ENCODE measurements at regions not wholly inside any gene's neighbourhood (a gene's known extent, or its start where the extent isn't known, plus 50 kb on each side); places are given as distances from the start of the nearest gene placed in this dataset.
"Not testable (repeated sequence)": the region's sequence is repeated elsewhere in the genome, so short reads cannot be mapped to it uniquely, and the experiment has no call there.

DNA sequence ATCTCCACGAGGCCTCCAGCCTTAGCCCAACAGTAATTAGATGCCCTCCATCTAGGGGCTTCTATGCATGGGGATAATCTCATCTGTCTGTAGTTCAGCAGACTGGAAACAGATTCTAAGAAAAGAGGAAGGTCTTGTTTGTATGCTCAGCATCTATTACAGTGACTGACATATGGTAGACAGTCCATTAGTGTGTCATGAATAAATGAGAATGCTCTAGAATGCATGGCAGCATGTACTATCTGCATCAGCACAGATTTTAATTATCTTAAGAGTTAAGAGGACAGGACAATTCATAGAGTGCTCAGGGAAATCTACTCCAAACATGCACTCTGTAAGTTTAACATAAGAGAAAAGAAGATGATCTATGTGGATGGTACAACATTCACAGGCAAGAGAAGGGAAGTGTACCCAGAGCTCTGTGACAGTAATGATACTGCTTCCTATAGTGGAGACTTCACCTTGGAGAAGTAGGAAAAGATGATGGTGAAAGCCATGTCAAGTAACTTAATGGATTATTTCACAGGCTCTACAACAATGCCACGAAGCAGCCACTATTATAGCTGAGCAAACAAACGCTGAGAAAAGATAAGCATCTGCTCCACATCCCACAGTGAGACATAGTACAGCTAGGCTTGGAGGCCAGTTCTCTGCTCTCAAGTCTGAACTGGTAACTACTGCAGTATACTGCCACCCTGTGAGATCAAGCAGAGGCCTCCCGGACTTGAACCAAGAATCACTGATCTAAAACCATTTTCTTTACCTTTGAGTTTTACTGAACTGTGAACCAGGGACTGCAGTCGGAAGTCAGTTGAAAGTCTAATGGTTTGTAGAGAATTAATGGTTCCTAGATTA is 309.2 kb upstream of the SPTLC3 start:
- DNase-seq, result no peak

DNA sequence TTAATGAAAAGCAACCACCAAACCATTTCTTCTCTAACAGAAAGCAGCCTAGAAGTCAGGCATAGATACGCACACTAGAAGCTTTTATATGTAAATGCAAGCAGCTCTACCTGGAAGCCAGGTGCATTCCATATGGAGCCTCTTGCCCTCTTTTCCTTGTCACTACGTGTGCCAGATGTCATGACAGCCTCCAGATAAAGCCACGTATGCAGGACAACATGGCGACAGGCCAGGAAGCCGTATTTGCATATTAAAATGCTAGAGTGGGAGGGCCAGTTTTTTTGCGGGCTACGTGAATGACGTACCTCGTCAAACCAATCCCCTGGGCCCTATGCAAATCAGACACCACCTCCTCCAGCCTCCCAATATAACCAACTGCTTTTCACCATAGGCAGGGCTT is 308.1 kb upstream of the SPTLC3 start:
- no peak for DNase-seq

DNA sequence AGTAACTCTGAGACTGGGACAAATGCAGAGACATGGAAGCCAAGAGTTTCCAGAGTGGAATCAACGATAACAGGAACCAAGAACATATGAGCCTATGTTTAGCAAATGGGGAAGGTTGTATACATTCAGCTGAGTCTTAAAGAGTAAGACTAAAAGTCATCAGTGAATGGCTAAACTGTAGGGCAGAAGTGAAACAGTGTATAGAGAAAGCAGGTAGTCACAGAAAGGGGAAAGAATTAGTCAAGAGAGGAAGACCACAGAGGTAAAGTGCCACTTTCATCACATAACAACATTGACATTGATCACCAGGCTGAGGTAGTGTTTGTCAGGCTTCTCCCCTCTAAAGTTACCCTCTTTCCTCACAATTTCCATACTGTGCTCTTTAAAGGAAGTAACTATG is 306.5 kb upstream of the SPTLC3 start:
- DNase-seq, result no peak

DNA sequence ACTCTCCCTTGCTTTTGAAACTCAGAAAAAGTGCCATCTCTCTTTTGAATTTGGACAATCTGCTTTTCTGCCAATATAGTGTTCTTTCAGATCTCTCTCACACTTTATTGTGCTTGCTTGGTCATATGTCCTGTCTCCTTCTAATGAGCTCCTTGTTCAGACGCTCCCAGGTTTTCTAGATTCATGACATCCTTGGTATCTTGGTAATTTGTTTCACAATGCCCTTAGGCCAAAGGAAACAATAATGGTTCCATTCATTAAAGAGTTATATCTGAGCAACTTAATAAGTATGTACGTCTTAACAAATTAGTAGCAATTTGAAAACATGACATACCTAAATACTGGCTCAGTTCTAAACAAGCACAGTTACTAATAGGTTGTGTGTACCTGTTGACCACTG is 293.4 kb upstream of the SPTLC3 start:
- no peak for DNase-seq

DNA sequence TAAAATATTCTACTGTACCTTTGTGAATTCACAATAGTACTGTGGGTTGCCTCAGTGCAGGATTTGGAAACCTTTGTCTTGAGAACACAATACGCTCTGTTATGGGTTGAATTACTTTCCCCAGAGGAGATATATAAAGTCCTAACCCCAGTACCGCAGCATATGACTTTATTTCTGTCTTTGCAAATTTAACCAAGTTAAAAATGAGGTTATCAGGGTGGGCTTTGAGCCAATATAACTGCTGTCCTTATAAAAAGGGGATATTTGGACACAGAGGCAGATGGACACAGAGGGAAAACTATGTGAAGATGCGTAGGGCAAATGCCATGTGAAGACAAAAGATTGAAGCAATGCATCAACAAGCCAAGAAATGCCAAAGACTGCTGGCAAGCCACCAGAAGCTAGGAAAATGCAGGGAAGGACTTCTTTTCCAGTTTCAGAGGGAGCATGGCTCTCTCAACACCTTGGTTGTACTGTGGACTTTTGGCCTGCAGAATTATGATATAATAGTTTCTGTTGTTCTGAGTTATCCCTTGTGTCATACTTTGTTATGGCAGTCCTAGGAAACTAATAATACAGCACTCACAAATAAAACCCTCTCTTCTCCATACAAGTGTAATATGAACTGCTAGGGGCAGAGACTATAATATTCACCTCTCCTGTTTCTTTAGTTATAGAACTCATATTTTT is 292.6 kb upstream of the SPTLC3 start:
- DNase-seq, result no peak

DNA sequence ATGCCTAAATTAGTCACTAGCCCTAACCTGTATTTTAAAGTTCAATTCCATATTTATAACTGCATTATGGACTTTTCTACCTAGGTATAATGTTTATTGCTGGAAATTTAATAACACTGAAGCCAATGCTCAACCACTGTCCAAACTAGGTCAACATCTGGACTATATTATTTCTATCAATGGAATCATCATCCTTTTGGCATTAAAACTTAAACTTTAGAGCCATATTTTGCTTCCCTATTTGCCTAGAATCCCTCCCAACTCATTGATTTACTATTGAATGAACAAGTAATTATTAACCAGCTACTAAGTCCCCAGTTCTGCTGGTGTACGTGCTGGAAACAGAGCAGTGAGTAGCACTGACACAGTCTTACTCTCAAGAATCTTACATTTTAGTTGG is 291.7 kb upstream of the SPTLC3 start:
- DNase-seq, result no peak

DNA sequence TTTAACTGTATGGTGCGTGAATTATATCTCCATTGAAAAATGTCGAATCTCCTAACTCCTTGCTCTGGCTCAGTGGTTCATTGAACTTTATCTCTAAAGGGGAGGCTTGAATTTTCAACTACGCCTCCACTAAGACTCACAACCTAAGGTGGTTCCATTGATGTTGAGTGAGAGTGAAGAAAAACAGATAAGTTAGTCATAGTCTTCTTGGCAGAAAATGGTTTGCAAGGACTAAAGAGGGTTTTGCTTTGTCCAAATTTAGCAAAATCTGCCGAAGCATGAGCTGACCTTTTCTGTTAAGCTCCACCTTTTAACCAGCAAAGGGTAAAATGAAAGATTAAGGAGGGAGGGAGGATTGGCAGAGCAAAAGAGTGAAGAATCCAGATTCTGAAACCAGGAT is 290.2 kb upstream of the SPTLC3 start:
- DNase-seq, result no peak

DNA sequence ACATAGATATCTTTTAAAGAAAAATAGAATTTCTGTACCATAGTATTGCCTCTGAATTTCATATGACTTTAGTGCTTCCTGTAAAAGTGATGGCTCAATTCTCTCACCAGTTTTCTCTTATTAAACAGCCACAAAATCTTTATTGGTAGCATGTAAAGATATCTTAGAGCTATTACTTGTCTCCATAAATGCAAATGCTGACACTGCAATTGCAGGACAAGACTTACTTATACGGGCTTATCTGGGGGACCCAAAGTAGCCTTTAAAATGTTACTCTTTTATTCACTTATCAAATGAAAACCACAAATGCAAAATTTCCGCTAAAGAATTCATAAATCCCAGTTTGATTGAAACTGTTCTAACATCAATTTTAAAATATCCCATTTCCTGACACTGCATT is 287.1 kb upstream of the SPTLC3 start:
- no peak for DNase-seq

DNA sequence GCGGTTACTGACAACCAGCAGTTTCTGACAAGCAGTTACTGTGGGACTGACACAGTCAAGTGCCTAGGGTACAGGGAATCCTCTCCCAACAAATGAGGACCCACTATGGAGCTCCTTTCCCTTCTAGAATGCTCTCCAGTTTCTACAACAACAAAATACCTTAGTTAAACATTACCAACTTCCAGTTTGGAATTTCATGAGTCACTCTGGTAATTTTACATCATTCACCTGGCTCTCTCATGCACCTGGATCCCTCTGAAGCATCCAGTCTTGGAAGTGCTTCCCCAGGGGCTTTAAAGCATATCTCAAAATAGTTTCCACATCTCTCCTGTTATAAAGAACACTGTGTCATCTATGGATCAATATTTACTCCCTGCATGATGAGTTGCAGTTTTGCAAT is 286.7 kb upstream of the SPTLC3 start:
- no peak for DNase-seq

DNA sequence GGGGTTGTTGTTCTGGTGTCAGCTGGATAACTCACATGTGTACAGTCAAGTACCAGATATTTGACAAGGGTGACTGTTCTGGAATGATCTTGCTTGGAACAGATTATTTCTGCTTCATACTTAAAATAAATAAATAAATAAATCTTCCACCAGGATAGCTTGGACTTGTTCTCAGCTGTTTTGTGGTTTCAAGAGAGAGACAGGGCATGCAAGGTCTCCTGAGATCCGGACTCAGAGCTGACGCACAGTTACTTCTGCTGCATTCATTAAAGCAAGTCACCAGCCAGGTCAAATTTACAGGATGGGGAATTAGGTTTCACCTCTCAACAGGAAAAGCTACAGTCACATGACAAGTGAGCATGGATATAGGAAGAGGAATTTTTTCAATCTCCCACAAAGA is 285.0 kb upstream of the SPTLC3 start:
- no peak for DNase-seq

DNA sequence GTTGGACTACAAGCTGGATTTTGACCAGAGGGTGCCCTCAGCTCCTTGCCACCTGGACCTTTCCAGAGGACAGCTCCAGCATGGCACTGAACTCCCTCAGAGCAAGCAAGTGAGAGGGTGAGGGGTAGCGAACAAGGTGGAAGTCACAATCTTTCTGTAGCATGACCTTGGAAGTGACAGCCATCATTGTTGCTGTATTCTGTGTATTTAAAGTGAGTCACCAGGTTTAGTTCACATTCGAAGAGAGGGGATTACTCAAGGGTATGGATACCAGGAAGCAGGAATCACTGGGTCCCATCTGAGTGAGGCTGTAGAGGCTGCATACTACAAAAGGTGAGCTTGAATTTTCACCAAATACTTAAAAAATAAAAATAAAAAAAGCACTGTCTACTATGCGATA is 280.0 kb upstream of the SPTLC3 start:
- no peak for DNase-seq

DNA sequence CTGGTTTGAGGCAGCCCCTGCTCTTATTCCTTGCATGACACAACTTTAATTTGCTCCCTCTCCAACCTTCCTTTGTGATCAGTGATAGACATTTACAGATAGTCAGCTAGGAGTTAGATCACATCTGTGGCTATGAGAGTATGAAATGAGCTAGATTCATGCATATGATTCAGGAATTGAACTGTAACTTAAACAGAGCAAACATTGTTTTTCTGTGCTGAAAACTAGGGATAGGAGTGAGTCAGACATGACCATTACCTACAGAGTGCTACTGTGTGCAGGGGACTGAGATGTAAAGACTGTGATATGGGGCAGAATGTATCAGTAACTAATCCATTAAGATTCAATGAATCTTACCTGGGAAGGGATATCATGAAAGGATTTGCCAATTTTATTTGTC is 279.4 kb upstream of the SPTLC3 start:
- no peak for DNase-seq

DNA sequence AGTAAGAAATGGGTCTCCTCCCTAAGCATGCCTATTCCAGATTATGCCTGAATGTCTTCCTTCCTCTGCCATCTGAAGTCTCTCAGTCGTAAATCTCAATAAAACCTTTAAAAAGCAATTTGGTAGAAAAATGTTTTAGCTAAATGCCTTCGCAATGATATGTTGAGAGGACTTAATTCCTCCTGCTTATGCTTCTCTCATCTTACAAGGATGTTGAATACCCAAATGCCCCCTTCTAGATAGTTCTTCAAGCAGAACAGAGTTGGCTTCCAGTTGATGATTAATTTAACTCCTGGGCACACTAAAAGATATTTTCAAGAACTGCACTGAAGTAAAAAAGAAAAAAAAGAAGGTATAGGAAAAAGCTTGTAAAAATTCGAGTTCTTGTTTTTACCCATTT is 275.0 kb upstream of the SPTLC3 start:
- no peak for DNase-seq

DNA sequence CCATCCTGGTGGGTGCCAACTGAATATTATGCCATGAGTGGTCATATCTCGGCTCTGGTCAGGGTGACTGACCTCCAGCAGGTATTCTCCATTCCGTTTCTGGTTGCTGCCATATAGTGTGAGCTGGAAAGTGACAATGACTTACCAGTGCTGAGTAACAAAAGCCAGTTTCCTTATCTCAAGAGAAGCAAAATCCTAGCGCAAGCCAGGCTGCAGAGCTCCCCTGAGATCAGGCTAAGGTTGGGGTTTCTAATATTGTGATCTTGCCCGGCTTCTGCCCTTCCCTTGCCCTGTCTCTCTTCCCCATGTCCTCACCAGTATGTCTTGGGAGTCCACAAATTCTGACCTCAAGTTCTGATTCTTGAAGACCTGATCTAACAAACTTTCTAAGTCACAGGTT is 271.3 kb upstream of the SPTLC3 start:
- DNase-seq, result no peak

DNA sequence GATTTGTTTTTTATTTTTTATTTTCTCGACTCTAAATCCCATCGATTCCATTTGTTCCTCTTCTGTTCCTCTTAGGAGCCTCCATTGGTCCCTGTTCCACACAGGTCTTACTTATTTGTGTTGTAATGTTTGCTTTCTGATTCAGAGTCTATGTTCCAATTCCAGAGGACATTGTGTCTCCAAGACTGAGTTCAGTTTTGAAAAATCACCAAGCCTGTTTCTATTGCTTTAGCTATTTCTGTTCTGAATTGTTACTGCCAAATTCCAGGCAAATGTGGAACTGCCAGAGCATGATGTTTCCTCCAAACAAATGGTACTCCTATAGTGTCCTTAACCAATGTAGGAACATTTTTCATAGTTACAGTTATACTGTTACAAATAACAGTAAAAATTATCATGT is 270.9 kb upstream of the SPTLC3 start:
- DNase-seq, result no peak

DNA sequence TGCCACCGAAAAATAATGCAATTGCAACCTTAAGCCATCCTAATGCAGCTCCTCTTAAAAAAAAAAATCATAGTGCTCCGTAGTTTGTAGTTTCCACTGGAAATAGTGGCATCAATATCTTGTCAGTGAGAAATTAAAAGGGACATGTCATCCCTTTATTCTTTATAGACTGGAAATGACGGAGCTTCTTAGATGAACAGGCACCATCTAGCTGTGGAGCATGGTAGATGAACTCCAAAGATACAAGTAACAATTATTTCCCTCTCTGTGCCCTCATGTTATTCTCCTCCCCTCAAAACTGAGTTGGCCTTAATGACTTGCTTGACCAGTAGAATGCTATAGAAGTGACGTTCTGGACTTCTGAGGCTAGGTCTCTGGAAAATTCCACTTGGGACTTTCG is 268.1 kb upstream of the SPTLC3 start:
- no peak for DNase-seq

DNA sequence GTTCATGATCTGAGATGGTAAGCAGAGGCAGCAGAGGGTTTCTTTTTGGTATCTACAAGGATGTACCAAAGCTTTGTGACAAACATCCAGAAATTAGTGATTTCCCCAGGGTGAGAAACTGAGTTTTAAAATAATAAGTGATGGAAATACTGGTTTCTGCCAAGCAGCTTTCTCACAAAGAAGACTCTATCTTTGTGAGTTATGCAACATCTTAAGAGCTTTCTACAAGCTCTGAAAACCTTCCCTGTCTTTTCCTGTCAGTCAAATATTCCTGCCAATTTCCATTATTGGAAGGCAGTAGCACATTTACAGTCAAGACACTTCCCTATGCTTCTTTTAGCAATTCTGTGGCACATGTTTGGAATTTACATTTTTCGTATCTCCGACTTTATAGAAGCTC is 264.7 kb upstream of the SPTLC3 start:
- DNase-seq, result no peak

DNA sequence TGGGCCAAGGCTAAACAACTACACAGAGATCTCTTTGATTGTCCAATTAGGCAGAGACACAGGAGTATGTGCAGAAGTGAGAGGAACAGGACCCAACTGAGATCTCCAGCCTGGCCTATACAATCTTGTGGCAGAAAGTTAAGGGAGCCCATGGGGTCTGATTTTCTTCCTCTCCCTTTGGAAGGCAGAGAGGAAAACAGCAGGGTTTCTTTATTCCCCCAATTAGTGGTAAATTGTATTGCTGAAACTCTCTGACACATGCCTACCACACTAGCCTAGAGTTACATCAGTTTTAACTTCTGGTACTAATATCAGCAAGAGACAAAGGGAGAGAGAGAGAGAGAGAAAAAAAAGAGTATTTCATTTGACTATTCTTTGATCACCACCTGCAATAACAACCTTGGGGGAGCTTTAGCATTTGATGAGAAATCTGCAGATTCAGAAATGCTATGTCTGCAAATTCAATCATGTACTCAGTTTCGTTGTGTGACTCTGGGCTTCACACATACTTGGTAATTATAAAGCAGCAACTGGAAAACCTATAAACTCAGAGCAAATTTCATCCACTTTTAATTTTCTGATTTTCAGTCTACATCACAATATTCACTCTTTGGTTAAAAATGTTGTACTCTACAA is 260.3 kb upstream of the SPTLC3 start:
- no peak for DNase-seq

DNA sequence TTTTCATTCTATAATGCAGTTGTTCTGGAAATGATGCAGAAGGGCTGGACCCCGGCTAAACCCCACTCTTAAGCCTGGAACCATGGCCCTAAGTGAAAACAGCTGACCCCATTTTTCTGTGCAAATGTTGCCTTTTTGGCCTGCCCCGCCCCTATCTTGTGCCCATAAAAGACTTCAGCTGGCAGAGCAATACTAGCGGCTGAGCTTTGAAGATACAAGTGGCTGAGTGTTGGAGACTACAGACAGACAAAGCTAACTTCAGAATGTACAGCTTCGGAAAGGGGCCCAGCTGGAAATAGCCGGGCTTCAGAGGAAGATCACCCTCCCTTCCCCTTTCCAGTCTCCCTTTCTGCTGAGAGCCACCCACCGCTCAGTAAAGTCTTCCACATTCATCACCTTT is 258.6 kb upstream of the SPTLC3 start:
- DNase-seq, result no peak

DNA sequence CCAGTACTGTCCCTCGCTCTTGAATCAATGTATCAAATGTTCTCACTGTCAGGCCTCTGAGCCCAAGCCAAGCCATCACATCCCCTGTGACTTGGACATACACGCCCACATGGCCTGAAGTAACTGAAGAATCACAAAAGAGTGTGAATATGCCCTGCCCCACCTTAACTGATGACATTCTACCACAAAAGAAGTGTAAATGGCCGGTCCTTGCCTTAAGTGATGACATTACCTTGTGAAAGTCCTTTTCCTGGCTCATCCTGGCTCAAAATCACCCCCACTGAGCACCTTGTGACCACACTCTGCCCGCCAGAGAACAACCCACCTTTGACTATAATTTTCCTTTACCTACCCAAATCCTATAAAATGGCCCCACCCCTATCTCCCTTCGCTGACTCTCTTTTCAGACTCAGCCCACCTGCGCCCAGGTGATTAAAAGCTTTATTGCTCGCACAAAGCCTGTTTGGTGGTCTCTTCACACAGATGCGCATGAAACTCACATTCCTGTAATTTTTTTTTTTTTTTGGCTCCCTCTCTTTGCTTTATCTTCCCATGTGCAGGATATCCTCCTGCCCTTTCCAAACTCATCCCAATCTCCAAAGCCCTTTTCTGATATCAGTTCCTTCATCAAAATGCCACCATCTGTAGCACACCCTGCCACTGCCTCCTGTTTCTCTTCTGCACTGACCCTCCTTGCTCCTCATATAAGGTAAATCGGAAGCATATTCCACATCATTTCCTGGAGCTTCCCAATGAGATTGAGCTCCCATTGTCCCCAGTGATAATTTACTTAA is 255.7 kb upstream of the SPTLC3 start:
- not testable (repeated sequence) for DNase-seq

DNA sequence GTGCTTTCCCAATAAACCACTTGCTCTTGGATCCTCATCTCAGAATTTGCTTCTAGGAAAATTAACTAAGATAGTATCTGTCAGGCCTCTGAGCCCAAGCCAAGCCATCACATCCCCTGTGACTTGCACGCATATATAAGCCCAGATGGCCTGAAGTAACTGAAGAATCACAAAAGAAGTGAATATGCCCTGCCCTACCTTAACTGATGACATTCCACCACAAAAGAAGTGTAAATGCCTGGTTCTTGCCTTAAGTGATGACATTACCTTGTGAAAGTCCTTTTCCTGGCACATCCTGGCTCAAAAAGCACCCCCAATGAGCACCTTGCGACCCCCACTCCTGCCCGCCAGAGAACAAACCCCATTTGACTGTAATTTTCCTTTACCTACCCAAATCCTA is 255.0 kb upstream of the SPTLC3 start:
- DNase-seq, result not testable (repeated sequence)

DNA sequence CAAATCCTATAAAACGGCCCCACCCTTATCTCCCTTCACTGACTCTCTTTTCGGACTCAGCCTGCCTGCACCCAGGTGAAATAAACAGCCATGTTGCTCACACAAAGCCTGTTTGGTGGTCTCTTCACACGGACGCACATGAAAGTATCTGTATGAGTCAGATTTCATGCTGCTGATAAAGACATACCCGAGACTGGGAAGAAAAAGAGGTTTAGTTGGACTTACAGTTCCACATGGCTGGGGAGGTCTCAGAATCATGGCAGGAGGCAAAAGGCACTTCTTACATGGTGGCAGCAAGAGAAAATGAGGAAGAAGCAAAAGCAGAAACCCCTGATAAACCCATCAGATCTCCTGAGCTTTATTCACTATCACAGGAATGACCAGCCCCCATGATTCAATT is 249.3 kb upstream of the SPTLC3 start:
- DNase-seq, result not testable (repeated sequence)

DNA sequence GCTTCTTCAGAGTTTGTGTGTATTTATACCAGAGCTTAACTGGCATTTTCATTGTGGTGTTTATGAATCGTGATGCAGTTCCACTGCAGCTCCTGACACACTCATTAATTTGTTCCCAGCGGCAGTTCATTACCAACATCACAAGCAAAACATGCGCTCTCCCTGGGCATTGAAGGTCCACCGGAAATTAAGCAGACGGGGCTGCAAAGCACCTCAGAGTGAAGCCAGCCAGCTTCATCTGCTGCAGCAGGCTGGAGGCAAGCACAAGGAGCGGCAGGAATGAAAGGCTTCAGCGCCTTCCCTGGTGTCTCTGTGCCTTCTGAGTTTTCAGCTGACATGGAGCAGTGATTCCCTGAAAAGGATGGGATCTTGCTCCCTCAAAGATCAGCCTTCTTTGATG is 246.0 kb upstream of the SPTLC3 start:
- DNase-seq, result no peak
